ENCODE measurements at regions not wholly inside any gene's neighbourhood (a gene's known extent, or its start where the extent isn't known, plus 50 kb on each side); places are given as distances from the start of the nearest gene placed in this dataset.

DNA sequence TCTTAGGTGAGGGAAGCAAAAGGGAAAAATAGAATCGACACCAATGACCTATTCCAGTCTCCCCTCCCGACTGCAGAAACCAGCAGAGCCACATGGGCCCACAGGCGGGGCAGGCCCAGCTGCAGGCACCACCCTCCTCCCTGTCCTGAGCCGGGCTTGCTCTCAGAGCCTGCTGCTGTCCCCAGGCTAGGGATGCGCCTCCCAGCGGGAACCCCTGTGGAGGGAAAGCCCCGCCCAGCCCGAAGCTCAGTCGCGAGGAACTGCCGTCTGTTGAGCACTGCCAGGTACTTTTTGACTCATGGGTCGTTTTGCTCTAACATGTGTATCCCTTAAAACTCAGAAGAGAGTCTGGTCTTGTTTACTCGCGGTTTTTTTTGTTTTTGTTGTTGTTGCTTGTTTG lies 124.5 kb upstream of the RET start:
- TF ChIP-seq POLR2A (IDR thresholded peaks at IDR 0.05) (no peak), CTCF (IDR thresholded peaks at IDR 0.05) (no peak)

Measured in vagina (tissue), 2 donors.